MG63 (cell line): ENCODE measurements at regions not wholly inside any gene's neighbourhood (a gene's known extent, or its start where the extent isn't known, plus 50 kb on each side); places are given as distances from the start of the nearest gene placed in this dataset.

Source experiments
- DNase-seq: peaks from one replicate; pipeline ENCODE4 v3.0.0-alpha.2; 2020
- H3K27me3 ChIP-seq: fragments of 250-450 bp; sonication (Bioruptor Pico); 2 replicates; pipeline ENCODE4 v1.5.1; 2020; ENCODE audit warnings: mild to moderate bottlenecking, moderate library complexity
- H3K36me3 ChIP-seq: fragments of 250-450 bp; sonication (Bioruptor Pico); 2 replicates; pipeline ENCODE4 v1.5.1; 2020; ENCODE audit warnings: mild to moderate bottlenecking, moderate library complexity
- H3K4me3 ChIP-seq: fragments of 250-450 bp; sonication (Bioruptor Pico); 2 replicates; pipeline ENCODE4 v1.5.1; 2020; ENCODE audit warnings: mild to moderate bottlenecking, moderate library complexity
- H3K9me3 ChIP-seq: fragments of 250-450 bp; sonication (Bioruptor Pico); 2 replicates; pipeline ENCODE4 v1.5.1; 2020; ENCODE audit warnings: mild to moderate bottlenecking, moderate library complexity

DNA sequence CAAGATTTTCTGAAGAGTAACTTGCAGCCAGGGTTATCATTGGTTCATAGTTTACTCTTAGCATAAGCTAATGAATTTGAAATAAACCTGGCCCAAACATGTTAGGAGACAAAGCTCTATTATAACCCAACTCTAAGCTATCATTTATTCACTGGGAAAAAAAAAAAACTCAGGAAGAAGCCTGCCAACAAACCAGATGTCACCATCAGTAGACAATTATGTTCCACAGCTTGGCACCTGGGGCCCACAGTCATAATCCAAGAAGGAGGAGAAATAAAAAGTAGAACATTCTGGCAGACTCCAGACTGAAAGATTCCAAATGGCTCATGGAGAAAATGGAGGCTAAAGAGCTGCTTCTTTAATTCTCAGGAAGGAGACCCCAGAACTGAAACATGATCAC lies 100.0 kb upstream of the CNR1 start:
- H3K4me3 ChIP-seq: no peak overlapping the region
- H3K27me3 ChIP-seq: no peaks in the 10 kb centered on the region
- no peak for DNase-seq
- no peaks in the 10 kb centered on the region for H3K9me3 ChIP-seq
- H3K36me3 ChIP-seq: no peaks in the 10 kb centered on the region

DNA sequence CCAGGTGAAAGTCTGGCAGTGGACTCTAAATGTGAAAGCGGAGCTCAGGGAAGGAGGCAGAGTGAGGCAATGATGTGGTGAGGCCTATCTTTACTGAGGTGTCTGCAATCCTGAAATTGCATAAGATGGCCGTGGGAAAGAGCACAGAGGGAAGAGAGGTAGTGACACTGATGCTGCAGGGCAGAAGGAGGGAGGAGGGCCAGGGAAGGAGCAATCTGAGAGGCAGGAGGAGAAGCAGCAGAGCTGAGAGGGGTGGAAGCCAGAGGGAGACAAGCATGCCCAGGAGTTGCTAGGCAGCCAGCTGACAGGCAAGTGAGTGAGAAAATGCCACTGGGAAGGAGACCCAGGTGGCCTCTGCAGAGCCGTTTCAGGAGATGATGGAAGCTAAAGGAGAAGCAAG lies 97.4 kb upstream of the CNR1 start:
- H3K4me3 ChIP-seq: no peak overlapping the region
- no peaks in the 10 kb centered on the region for H3K36me3 ChIP-seq
- no peaks in the 10 kb centered on the region for H3K9me3 ChIP-seq
- no peak for DNase-seq
- H3K27me3 ChIP-seq: no peaks in the 10 kb centered on the region

DNA sequence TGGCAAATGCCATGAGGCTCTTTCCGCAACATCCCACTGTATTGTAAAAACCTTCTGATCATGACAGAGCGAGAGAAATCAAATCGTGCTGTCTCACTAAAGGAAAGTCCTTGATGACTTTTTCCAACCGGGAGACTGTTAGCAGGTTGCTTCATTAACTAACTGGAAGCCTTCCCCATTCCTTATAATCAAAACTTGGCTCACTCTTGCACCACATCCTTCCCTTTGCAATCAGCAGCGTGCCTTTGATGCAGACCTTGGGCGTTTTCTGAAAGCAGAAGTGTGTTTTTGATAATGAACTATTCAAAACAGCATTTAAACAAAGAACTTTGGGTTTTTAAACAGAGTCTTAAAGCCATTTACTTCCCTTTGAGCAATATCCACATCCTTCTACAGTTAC lies 96.2 kb upstream of the CNR1 start:
- no peaks in the 10 kb centered on the region for H3K36me3 ChIP-seq

DNA sequence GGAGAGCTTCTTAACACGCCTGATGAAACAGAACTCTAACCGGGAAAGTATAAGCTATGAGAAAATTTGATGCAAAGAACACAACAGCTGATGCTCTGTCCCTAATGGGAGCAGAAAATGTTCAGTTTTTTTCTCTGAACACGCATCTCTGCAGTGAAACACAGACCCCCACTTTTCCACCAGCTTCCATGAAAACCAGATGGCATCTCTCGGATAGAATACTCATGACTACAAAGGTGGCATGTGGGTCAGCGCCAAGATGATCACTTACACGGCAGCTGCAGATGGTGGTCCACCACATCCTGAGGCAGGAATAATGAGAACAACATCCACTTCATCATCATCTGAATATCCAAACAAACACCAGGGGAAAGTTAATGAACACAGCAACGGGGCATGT lies 85.2 kb upstream of the CNR1 start:
- Histone ChIP-seq H3K9me3 (peaks cover 3% of the 10 kb centered on the region), H3K27me3 (no peaks in the 10 kb centered on the region), H3K4me3 (no peak overlapping the region), H3K36me3 (no peaks in the 10 kb centered on the region)
- no peak for DNase-seq

More for the DNA sequence above, 96.2 kb upstream of the CNR1 start:
- no peaks in the 10 kb centered on the region; the same call in 1 of the 2 replicates for H3K9me3 ChIP-seq
- no peak overlapping the region for H3K4me3 ChIP-seq
- DNase-seq: no peak
- no peaks in the 10 kb centered on the region for H3K27me3 ChIP-seq

DNA sequence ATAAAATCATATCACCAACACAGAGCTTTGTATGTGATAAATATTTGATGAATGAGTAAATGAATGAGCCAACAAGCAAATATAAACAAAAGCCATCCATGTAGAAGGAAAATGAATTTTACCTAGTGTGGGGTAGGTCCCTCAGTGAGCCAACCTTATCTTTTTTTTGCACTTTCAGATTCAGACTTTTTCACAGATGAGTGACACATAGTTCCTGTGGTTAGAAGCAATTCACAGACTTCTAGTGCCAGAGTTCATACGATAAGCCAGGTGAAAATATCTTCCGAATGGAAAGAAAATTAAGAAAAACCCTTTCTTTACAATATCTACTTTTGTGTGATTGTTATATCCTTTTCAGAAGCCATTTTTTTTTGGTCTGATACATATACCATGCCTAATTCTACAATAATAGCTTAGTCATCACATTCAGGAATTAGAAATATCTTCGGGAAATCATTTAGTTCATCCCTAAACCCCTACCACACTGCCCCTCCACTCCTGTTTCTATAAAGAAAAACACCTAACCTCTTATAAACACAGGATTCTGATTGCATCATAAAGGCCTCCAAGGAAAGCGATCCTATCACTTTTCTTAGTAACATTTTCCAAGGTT lies 82.7 kb upstream of the CNR1 start:
- Histone ChIP-seq H3K27me3 (no peaks in the 10 kb centered on the region), H3K9me3 (no peaks in the 10 kb centered on the region), H3K4me3 (no peak overlapping the region), H3K36me3 (no peaks in the 10 kb centered on the region)
- no peak for DNase-seq

DNA sequence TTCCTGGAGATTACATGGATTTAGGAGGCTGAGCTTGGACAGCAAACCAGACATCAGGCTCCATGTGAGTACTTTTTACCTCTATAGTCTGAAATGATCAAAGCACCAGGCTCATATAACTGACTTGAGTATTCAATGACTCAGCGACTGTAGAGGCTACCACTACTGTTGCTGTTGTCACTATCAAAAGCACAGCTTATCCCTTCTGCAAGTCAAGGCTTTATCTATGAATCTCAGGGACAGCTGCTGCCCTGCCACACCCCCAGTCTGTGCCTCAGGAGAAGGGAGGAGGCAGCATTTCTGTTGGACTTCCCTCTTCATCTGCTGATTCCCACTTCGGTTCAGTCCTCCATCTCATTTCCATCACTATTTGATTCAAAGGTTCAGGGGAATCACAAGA lies 80.5 kb upstream of the CNR1 start:
- H3K36me3 ChIP-seq: no peaks in the 10 kb centered on the region
- H3K9me3 ChIP-seq: no peaks in the 10 kb centered on the region
- H3K27me3 ChIP-seq: no peaks in the 10 kb centered on the region
- DNase-seq: no peak
- no peak overlapping the region for H3K4me3 ChIP-seq

DNA sequence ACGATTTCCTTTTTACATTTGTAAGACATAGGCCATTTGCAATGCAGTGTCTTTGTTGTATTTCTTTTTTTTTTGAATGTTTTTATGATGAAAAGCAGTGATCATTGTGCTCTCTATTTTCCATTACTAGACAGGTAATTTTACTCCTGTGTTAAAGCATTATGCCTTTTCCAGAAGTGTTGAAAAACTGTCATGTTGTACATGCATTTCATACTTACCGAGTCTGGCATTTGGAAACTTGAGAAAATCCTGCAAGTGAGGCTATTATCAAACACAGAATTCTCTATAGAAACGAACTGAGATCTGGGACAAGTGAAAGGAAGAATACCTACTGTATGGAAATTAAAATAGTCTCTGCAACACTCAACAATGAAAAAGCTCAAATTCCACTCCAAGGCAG lies 78.6 kb upstream of the CNR1 start:
- DNase-seq: no peak
- no peaks in the 10 kb centered on the region for H3K27me3 ChIP-seq
- no peaks in the 10 kb centered on the region for H3K36me3 ChIP-seq

DNA sequence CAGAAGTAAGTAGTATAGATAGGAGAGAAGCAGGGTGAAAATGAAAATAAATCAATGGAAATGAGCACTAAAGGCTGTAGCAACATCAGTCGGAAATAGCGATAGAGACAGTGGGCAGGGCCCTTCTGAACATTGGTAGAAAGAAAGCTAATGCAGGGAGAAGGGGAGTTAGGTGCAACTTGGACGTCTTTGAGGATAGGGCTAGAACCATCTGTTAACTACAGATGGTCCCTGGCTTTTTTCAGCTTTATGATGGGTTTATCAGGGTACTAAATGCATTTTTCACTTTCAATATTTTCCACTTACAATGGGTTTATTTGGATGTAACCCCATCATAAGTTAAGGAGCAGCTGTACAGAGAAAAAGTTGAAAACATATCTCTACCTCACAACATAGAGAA lies 72.8 kb upstream of the CNR1 start:
- DNase-seq: no peak
- Histone ChIP-seq H3K36me3 (no peaks in the 10 kb centered on the region), H3K4me3 (no peak overlapping the region), H3K27me3 (no peaks in the 10 kb centered on the region), H3K9me3 (peaks cover 2% of the 10 kb centered on the region; the same call in 1 of the 2 replicates)

More for the DNA sequence above, 78.6 kb upstream of the CNR1 start:
- Histone ChIP-seq H3K4me3 (no peak overlapping the region), H3K9me3 (no peaks in the 10 kb centered on the region)

DNA sequence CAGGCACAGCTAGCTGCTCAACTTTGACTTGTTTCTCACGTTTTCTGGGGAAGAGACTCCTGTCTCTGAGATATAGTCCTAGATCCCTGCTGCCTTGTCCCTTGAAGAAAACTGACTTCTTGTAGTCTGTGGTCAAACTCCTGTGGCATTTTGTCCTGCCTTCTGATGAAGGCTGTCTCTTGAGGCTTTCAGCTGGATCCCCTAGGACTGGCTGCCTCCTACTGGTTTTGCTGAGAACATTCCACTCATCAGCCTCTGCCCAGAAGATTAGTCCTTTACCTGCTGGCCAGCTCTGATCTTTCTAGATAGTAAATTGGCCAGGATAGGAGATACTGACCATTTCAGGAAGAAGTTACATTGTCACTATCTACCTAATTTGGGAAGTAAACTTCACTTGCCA lies 71.9 kb upstream of the CNR1 start:
- peaks cover 2% of the 10 kb centered on the region; the same call in 1 of the 2 replicates for H3K9me3 ChIP-seq
- H3K36me3 ChIP-seq: no peaks in the 10 kb centered on the region
- no peak for DNase-seq
- no peaks in the 10 kb centered on the region for H3K27me3 ChIP-seq
- H3K4me3 ChIP-seq: no peak overlapping the region

DNA sequence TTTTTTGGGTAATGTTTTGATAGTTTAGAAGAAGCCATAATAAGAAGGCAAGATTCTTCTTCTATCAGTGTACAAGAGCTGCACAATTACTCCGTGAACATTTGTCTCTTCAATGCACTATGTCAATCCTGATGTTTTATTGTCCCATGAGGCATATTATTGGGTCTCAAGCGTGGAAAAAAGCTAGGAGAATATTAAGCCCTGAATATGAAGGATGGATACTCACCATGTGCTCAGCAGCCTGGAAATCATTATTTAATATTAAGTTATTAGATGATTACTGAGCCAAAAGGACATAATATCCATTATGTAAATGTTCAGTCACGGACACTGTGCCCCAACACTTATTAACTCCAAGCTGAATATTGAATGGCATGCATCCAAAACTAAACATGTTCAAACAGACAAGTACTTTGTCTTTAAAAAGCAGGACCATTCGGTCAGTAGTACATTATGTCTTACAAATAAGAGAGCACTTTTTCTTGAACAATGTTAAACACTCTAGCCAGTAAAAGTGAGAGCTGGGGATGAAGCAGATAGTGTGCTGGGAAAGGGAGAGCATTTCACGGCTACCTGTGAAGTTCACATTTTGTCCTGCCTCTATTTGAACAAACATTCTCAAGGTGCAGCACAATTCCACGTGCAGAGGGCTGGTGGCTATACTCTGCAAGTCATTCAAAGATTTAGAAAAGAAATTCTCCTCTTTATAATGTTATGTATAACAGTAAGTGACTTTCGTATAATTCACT lies 70.6 kb upstream of the CNR1 start:
- Histone ChIP-seq H3K9me3 (peaks cover 2% of the 10 kb centered on the region; the same call in 1 of the 2 replicates), H3K4me3 (no peak overlapping the region), H3K36me3 (no peaks in the 10 kb centered on the region), H3K27me3 (no peaks in the 10 kb centered on the region)
- no peak for DNase-seq

DNA sequence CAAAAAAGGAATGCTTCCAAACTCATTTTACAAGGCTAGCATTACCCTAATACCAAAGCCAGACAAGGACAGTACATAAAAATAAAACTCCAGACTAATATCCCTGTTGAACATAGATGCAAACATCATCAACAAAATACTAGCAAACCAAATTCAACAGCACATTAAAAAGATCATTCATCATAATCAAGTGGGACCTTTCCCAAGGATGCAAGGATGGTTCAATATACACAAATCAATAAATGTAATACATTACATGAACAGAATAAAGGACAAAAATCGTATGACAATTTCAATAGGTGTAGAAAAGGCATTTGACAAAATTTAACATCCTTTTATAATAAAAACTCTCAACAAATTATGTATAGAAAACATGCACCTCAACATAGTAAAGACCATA lies 66.6 kb upstream of the CNR1 start:
- Histone ChIP-seq H3K36me3 (no peaks in the 10 kb centered on the region), H3K4me3 (no peak overlapping the region), H3K27me3 (no peaks in the 10 kb centered on the region; the same call in 1 of the 2 replicates), H3K9me3 (peaks cover 4% of the 10 kb centered on the region)
- no peak for DNase-seq

DNA sequence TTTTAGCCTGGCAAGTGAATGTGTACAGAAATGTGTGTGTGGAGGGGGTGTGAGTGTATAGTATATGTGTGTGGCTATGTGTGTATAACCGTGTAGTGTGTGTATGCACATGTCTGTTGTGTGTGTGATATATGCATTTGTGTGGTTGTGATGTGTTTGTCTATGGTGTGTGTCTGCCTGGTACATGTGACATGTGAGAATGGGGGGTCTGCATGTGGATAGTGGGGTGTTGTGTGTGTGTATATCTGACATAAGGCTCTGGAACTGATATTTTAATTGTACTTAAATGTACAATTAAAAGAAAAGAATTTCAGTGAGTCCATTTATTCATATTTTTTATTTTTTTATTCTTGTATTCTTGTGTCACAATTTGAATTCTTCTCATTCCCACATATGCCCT lies 57.2 kb upstream of the CNR1 start:
- H3K9me3 ChIP-seq: no peaks in the 10 kb centered on the region
- DNase-seq: no peak
- no peaks in the 10 kb centered on the region for H3K36me3 ChIP-seq
- H3K4me3 ChIP-seq: no peak overlapping the region
- H3K27me3 ChIP-seq: no peaks in the 10 kb centered on the region

DNA sequence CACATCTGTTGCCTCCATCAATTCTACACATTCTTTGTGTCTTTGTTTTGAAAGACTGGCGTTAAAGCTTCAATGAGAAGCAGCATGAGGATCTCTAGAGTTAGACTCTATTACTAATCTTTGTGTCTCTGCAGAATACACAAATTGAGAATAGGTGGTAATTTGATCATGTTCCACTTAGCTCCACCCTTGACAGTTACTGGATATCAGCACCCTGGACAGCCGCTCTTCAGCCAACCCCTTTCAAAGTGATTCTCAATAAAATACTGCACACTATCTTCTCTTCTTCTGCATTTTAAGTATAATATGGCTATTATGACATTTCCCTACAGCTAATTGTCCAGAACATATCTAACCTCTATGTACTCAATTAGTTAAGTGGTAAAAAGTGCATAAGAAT lies 54.3 kb upstream of the CNR1 start:
- Histone ChIP-seq H3K27me3 (no peaks in the 10 kb centered on the region), H3K4me3 (no peak overlapping the region), H3K36me3 (no peaks in the 10 kb centered on the region), H3K9me3 (no peaks in the 10 kb centered on the region)
- no peak for DNase-seq

DNA sequence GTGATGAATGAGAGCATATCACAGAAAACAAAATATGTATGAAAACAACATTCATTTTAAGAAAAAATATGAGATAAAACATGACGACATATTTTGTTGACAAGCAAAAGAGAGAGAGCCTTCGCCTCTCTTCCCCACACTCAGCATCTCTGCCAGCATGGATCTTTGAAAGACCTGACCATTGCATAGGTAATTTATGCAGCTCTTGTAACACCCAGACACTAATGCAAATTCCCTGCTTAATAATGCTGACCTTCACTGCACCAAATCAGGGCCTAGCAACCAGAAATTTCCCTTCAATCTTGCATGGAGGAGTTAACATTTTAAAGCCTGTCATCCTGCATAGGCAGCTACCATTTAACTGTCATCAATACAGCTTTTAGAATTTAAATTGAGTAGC lies 50.0 kb upstream of the CNR1 start:
- Histone ChIP-seq H3K36me3 (no peaks in the 10 kb centered on the region), H3K4me3 (no peak overlapping the region), H3K27me3 (no peaks in the 10 kb centered on the region), H3K9me3 (no peaks in the 10 kb centered on the region)
- no peak for DNase-seq
